Uterus (tissue), 3 donors: ENCODE measurements at regions not wholly inside any gene's neighbourhood (a gene's known extent, or its start where the extent isn't known, plus 50 kb on each side); places are given as distances from the start of the nearest gene placed in this dataset.

Experiments used
- DNase-seq, 2 donors: peaks; one replicate each; pipeline ENCODE4 v3.0.0-alpha.2; 2019 to 2020
- H3K27ac ChIP-seq, 2 donors: fragments of 200-600 bp; sonication (generic); 1 replicate in 1 of 2; 2 replicates in 1 of 2; pipeline ENCODE4 v1.5.1; 2016 to 2018
- H3K27me3 ChIP-seq, 2 donors: fragments of 200-600 bp; sonication (generic); one replicate each; pipeline ENCODE4 v1.5.1; 2018 to 2019; ENCODE audit warnings: control low read depth in 1 of 2
- H3K36me3 ChIP-seq, 2 donors: fragments of 200-600 bp; sonication (generic); one replicate each; pipeline ENCODE4 v1.5.1; 2019; ENCODE audit warnings: control low read depth in 1 of 2
- H3K4me1 ChIP-seq, 2 donors: fragments of 200-600 bp; sonication (generic); one replicate each; pipeline ENCODE4 v1.5.1; 2018 to 2019; ENCODE audit warnings: control low read depth in 1 of 2
- H3K4me3 ChIP-seq, 2 donors: fragments of 200-600 bp; sonication (generic); 1 replicate in 1 of 2; 2 replicates in 1 of 2; pipeline ENCODE4 v1.5.1; 2018 to 2019; ENCODE audit warnings: mild to moderate bottlenecking in 1 of 2
- H3K9me3 ChIP-seq, 2 donors: fragments of 200-600 bp; sonication (generic); one replicate each; pipeline ENCODE4 v1.5.1; 2019; ENCODE audit warnings: control low read depth in 1 of 2
- POLR2A ChIP-seq, 2 donors: fragments of 450-650 bp; IDR thresholded peaks; one replicate each; pipeline ENCODE4 v1.6.1; 2016; ENCODE audit warnings: antibody characterized with exemption in 2 of 2, mild to moderate bottlenecking in 1 of 2, moderate library complexity in 1 of 2
- intact Hi-C: fragments of 100-400 bp; cut with DNase I; formaldehyde crosslinking; loops from one replicate; pipeline ENCODE4 v1.15.1; 2023; ENCODE audit warnings: low total_unique reads
- TF ChIP-seq, protein P1 (sequence below), 4 experiments: fragments of 200-600 bp in 2 of 4; fragments of 450-650 bp in 2 of 4; sonication (generic) in 2 of 4; IDR thresholded peaks; one replicate each; pipeline ENCODE4 v1.5.1; 2016 to 2019; ENCODE audit warnings: antibody characterized with exemption in 4 of 4, mild to moderate bottlenecking in 2 of 4, moderate library complexity in 1 of 4
- donor health status: DM: yes; HTN: yes; CAD: no.

DNA sequence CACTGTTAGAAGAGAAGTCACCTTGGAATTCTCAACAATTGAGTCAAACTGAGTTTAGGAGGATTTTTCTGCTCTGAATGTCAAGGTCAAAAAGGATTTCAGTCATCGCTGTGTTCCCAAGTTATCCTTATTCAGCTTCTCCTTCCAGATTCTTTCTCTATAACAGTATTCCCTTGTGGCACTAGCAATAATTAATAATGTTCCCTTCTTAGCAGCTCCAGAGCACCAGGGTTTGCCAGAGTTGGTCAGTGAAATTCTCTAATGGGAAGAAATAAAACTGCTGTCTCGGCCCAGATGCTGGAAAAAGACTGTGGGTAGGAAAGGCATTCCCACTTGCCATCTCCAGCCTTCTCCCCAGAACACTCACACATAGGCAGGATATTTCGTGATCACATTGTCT, 836.0 kb upstream of the PIK3C3 start:
- Histone ChIP-seq H3K36me3 (no peaks in the 10 kb centered on the region), H3K27ac (no peak overlapping the region), H3K9me3 (no peaks in the 10 kb centered on the region), H3K27me3 (no peaks in the 10 kb centered on the region), H3K4me3 (no peak overlapping the region), H3K4me1 (no peaks in the 10 kb centered on the region)
- DNase-seq = no peak
- intact Hi-C loops = no loop called here
- no peak for TF ChIP-seq POLR2A (IDR thresholded peaks at IDR 0.05)
- TF ChIP-seq, protein P1, sequence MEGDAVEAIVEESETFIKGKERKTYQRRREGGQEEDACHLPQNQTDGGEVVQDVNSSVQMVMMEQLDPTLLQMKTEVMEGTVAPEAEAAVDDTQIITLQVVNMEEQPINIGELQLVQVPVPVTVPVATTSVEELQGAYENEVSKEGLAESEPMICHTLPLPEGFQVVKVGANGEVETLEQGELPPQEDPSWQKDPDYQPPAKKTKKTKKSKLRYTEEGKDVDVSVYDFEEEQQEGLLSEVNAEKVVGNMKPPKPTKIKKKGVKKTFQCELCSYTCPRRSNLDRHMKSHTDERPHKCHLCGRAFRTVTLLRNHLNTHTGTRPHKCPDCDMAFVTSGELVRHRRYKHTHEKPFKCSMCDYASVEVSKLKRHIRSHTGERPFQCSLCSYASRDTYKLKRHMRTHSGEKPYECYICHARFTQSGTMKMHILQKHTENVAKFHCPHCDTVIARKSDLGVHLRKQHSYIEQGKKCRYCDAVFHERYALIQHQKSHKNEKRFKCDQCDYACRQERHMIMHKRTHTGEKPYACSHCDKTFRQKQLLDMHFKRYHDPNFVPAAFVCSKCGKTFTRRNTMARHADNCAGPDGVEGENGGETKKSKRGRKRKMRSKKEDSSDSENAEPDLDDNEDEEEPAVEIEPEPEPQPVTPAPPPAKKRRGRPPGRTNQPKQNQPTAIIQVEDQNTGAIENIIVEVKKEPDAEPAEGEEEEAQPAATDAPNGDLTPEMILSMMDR (IDR thresholded peaks at IDR 0.05) = no peak

DNA sequence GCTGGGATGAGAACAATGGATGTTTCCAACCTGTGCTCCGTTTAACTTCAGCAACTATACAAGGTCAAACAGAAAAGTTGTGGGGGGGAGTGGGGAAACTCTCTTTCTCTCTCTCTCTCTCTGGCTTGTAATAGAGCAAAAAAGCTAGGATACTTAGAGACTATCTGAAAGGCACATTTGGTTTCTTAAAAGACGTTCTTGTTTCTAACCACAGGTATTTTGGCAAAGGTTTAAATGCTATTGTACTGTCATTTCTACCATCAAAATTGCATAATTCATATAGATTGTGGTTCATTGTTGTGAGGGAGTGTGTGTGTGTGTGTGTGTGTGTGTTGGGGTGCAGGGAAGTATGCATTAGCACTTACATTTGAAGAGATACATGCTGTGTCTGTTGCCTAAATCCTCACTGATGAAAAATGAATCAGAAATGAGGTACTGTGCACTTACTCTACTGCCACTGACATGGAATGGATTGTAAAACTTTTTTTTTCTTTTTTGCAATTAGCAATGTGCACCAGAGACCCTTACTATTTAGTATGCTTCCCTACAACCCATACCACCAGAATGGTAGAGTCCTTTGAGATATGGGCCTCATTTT, 841.0 kb upstream of the PIK3C3 start:
- Histone ChIP-seq H3K27me3 (no peaks in the 10 kb centered on the region), H3K36me3 (no peaks in the 10 kb centered on the region), H3K27ac (no peak overlapping the region), H3K9me3 (no peaks in the 10 kb centered on the region), H3K4me1 (no peaks in the 10 kb centered on the region), H3K4me3 (no peak overlapping the region)
- no peak for DNase-seq
- intact Hi-C loops = no loop called here
- TF ChIP-seq POLR2A (IDR thresholded peaks at IDR 0.05) = no peak
- TF ChIP-seq, protein P1 (IDR thresholded peaks at IDR 0.05) = no peak

- H3K9me3 ChIP-seq = no peaks in the 10 kb centered on the region
- TF ChIP-seq, protein P1 (IDR thresholded peaks at IDR 0.05) = no peak
- no peak for TF ChIP-seq POLR2A (IDR thresholded peaks at IDR 0.05)
These were observed 855.6 kb upstream of the PIK3C3 start for GRCh38 chr18:41099451-41099850.

GRCh38 chr18:41096504-41096903, 858.5 kb upstream of the PIK3C3 start:
- Histone ChIP-seq H3K4me3 (no peak overlapping the region), H3K4me1 (no peaks in the 10 kb centered on the region), H3K27me3 (no peaks in the 10 kb centered on the region), H3K27ac (no peak overlapping the region), H3K36me3 (no peaks in the 10 kb centered on the region), H3K9me3 (no peaks in the 10 kb centered on the region)
- DNase-seq = no peak
- intact Hi-C loops = no loop called here
- no peak for TF ChIP-seq POLR2A (IDR thresholded peaks at IDR 0.05)
- TF ChIP-seq, protein P1 (IDR thresholded peaks at IDR 0.05) = no peak

More at GRCh38 chr18:41099451-41099850, 855.6 kb upstream of the PIK3C3 start:
- H3K27ac ChIP-seq = no peak overlapping the region
- no peaks in the 10 kb centered on the region for H3K27me3 ChIP-seq
- no peaks in the 10 kb centered on the region for H3K36me3 ChIP-seq
- no peak for DNase-seq
- intact Hi-C loops = no loop called here
- no peak overlapping the region for H3K4me3 ChIP-seq
- no peaks in the 10 kb centered on the region for H3K4me1 ChIP-seq

GRCh38 chr18:41077076-41077475, 878.0 kb upstream of the PIK3C3 start:
- Histone ChIP-seq H3K4me3 (no peak overlapping the region), H3K27ac (no peak overlapping the region), H3K4me1 (no peaks in the 10 kb centered on the region), H3K9me3 (no peaks in the 10 kb centered on the region), H3K36me3 (no peaks in the 10 kb centered on the region), H3K27me3 (no peaks in the 10 kb centered on the region)
- intact Hi-C loops = no loop called here
- TF ChIP-seq, protein P1 (IDR thresholded peaks at IDR 0.05) = no peak
- no peak for TF ChIP-seq POLR2A (IDR thresholded peaks at IDR 0.05)
- no peak for DNase-seq
